Suprapubic skin (tissue), 3 donors: ENCODE measurements at regions not wholly inside any gene's neighbourhood (a gene's known extent, or its start where the extent isn't known, plus 50 kb on each side); places are given as distances from the start of the nearest gene placed in this dataset.

ENCODE experiments used
- POLR2AphosphoS5 ChIP-seq, 3 donors: sonication (generic); formaldehyde crosslinking; IDR thresholded peaks; one replicate each; pipeline ENCODE4 v1.6.1; 2017; ENCODE audit warnings: antibody characterized with exemption in 3 of 3
- TF ChIP-seq, protein P1 (sequence below), 2 donors: fragments of 200-600 bp in 1 of 2; fragments of 450-650 bp in 1 of 2; sonication (generic) in 1 of 2; IDR thresholded peaks; one replicate each; pipeline ENCODE4 v1.5.1; 2016 to 2019; ENCODE audit warnings: antibody characterized with exemption in 2 of 2, mild to moderate bottlenecking in 1 of 2, moderate library complexity in 1 of 2

GRCh38 chr18:73884868-73885267 lies 262.8 kb downstream of the FBXO15 start:
- no peak for TF ChIP-seq POLR2AphosphoS5 (IDR thresholded peaks at IDR 0.05)
- TF ChIP-seq, protein P1, sequence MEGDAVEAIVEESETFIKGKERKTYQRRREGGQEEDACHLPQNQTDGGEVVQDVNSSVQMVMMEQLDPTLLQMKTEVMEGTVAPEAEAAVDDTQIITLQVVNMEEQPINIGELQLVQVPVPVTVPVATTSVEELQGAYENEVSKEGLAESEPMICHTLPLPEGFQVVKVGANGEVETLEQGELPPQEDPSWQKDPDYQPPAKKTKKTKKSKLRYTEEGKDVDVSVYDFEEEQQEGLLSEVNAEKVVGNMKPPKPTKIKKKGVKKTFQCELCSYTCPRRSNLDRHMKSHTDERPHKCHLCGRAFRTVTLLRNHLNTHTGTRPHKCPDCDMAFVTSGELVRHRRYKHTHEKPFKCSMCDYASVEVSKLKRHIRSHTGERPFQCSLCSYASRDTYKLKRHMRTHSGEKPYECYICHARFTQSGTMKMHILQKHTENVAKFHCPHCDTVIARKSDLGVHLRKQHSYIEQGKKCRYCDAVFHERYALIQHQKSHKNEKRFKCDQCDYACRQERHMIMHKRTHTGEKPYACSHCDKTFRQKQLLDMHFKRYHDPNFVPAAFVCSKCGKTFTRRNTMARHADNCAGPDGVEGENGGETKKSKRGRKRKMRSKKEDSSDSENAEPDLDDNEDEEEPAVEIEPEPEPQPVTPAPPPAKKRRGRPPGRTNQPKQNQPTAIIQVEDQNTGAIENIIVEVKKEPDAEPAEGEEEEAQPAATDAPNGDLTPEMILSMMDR (IDR thresholded peaks at IDR 0.05): no peak
